ENCODE measurements at regions not wholly inside any gene's neighbourhood (a gene's known extent, or its start where the extent isn't known, plus 50 kb on each side); places are given as distances from the start of the nearest gene placed in this dataset.

DNA sequence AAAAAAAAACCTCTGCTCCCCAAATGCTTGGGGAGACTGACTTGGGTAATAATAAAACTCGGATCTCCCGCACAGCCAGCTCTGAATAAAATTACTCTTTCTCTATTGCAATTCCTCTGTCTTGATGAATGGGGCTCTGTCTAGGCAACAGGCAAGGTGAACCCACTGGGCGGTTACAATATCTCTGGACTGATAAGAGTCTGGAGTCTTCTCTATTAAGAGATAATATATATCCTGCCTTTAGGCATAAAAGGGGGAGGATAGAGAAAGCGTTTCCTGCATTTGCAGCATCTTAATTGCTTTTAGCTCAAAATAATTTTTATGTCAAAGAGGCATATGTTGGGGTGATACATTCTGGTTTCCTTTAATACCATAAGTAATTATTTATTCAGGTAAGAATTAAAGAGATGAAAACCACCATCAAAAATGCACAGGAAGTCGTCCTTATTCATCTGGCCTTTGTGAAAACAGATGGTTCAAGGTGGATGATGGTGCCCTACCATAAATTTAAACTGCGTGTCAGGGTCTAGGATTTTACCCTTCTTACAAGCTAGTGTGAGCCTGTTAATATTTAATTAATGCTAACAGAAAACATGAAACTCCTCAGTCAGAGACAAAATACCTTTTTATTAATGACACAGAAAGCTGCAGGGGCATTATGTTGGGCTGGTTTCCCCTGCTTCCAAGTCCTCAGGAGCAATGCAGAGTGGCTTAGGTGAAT lies 736.8 kb downstream of the SOCS6 start (continued):
- TF ChIP-seq DDIT3 (CRISPR knock-in tag; IDR thresholded peaks at IDR 0.05) (no peak), ZNF749 (CRISPR knock-in tag; IDR thresholded peaks at IDR 0.05; ENCODE audit: borderline replicate concordance) (no peak), ZNF564 (CRISPR knock-in tag; IDR thresholded peaks at IDR 0.05) (no peak), ZNF720 (CRISPR knock-in tag; IDR thresholded peaks at IDR 0.05) (no peak), CC2D1A (CRISPR knock-in tag; IDR thresholded peaks at IDR 0.05) (no peak)
- TF ChIP-seq, protein P1, sequence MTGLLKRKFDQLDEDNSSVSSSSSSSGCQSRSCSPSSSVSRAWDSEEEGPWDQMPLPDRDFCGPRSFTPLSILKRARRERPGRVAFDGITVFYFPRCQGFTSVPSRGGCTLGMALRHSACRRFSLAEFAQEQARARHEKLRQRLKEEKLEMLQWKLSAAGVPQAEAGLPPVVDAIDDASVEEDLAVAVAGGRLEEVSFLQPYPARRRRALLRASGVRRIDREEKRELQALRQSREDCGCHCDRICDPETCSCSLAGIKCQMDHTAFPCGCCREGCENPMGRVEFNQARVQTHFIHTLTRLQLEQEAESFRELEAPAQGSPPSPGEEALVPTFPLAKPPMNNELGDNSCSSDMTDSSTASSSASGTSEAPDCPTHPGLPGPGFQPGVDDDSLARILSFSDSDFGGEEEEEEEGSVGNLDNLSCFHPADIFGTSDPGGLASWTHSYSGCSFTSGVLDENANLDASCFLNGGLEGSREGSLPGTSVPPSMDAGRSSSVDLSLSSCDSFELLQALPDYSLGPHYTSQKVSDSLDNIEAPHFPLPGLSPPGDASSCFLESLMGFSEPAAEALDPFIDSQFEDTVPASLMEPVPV (CRISPR knock-in tag; IDR thresholded peaks at IDR 0.05) = no peak

DNA sequence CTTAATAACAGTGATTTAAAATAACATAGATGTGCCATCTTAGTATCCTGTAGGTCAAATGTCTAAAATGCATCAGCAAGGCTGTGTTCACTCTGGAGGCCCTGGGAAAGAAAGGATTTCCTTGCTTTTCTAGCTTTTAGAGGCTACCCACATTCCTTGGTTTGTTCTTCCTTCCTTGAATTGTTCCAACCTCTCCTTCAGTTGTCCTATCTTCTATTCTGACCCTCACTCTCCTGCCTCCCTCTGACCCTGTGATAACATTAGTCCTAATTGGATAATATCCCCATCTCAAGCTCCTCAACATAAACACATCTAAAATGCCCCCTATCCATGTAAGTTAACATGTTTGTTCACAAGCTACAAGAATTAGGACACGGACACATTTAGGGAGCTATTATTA lies 733.5 kb downstream of the SOCS6 start:
- FAIRE-seq = no peak
- Histone ChIP-seq H3K9ac (ENCODE audit: insufficient read depth, low read depth, low read length) (no peak overlapping the region), H3K4me1 (ENCODE audit: insufficient read depth, low read length) (no peaks in the 10 kb centered on the region), H3K9me3 (ENCODE audit: low read length) (peaks cover 2% of the 10 kb centered on the region; the same call in 1 of the 2 replicates), H3K27me3 (ENCODE audit: control insufficient read depth in 1 of 2, insufficient read depth in 2 of 2, low read length in 2 of 2) (no peaks in the 10 kb centered on the region), H3K4me3 (replicated peaks in 1 of 3; ENCODE audit: insufficient read depth in 1 of 3, low read depth in 2 of 3, low read length in 3 of 3) (no peak overlapping the region), H3K36me3 (replicated peaks in 1 of 2; ENCODE audit: control insufficient read depth in 1 of 2, insufficient read depth in 2 of 2, low read length in 2 of 2) (no peaks in the 10 kb centered on the region), H3K4me2 (ENCODE audit: low read depth, low read length) (no peak overlapping the region), H3K79me2 (ENCODE audit: insufficient read depth, low read length) (no peaks in the 10 kb centered on the region), H3K27ac (ENCODE audit: extremely low read length, insufficient read depth, low read length) (no peak overlapping the region), H2AFZ (ENCODE audit: low read length) (no peak overlapping the region), H4K20me1 (ENCODE audit: insufficient read depth, low read length) (no peaks in the 10 kb centered on the region)
- CTCF ChIA-PET (ENCODE audit: low intra/inter-chr PET ratio, low total read pairs) = no interaction called here
- whole genome bisulfite sequencing (ENCODE audit: low lambda C conversion rate) = 0% methylated on average over 1 of the region's 1 CpG
- intact Hi-C loops (cut with micrococcal nuclease; ENCODE audit: unreplicated experiment) = no loop called here
- no peak for ATAC-seq
- in situ Hi-C loops (cut with HindIII; ENCODE audit: extremely low pct_ligation_motif_present, low pct_unique_long_range_greater_than_20kb) = no loop called here
- POLR2A ChIA-PET = no interaction called here
- BruUV-seq (replicated peaks) = no TSS peak
- no peak for TF ChIP-seq ZBTB4 (CRISPR knock-in tag; IDR thresholded peaks at IDR 0.05; ENCODE audit: borderline replicate concordance)
- no peak for TF ChIP-seq ZBTB42 (CRISPR knock-in tag; IDR thresholded peaks at IDR 0.05)
- TF ChIP-seq POLR2AphosphoS2 (IDR thresholded peaks at IDR 0.05; ENCODE audit: low read depth, low read length) = no peak
- no peak for TF ChIP-seq SIN3B (IDR thresholded peaks at IDR 0.05; ENCODE audit: low read length)
- TF ChIP-seq CBFB (CRISPR knock-in tag; IDR thresholded peaks at IDR 0.05) = no peak
- TF ChIP-seq LRRFIP1 (CRISPR knock-in tag; conservative IDR thresholded peaks at IDR 0.05) = no peak
- no peak for TF ChIP-seq CC2D1A (CRISPR knock-in tag; IDR thresholded peaks at IDR 0.05)
- no peak for TF ChIP-seq GATA4 (IDR thresholded peaks at IDR 0.05; ENCODE audit: borderline replicate concordance, low read depth)
- no peak for DNase-seq (ENCODE audit: low spot score)

Measured in HepG2 (cell line).